ENCODE measurements at regions not wholly inside any gene's neighbourhood (a gene's known extent, or its start where the extent isn't known, plus 50 kb on each side); places are given as distances from the start of the nearest gene placed in this dataset.

DNA sequence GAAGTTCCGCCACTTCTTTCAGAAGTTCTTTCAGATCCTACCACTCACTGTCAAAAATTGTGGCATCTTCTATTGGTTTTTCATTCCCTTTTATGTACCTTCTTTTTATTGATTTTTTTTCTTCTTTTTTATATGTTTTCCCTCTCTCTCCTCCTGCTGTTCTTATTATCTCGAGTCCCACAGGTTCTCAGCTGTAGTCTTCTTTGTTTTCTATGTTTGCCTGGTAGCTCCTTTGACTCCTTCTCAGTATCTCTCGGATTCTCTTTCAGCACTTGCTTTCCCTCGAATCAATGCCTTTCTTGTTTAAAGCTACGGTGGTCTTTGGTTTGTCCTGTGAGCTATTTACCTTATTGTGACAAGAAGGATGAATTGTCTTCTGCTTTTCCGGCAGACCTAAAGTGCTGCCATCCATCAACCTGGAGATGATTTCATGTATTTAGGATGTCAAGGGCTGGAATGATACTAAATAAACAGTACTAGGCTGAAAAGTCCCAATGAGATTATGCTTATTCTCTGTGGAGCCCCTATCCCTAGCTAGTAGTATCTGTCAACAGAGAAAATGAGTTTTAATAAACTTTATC, 541.7 kb downstream of the NOVA1 start:
- H3K27ac ChIP-seq (ENCODE audit: low read depth, low read length): no peak overlapping the region

DNA sequence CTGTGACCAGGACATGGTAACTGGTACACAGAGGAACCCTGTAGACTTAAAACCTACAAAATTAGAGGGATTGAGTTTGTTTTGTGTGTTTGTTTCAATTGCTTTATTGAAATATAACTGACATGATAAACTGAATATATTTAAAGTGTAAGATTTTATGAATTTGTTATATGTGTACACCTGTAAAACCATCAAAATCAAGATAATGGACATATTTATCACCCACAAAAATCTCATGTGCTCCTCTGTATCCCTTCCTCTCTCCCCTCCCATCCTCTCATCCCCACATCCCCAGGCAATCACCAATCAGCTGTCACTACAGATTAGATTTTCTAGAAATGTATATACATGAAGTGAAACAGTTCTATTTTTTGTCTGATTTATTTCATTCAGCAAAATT, 565.5 kb downstream of the NOVA1 start:
- no peak overlapping the region for H3K23ac ChIP-seq (ENCODE audit: low read length)
- no peaks in the 10 kb centered on the region for H3K79me1 ChIP-seq (ENCODE audit: low read length)
- H3K56ac ChIP-seq (ENCODE audit: low read length): no peak overlapping the region
- peak overlapping the region; percentile 57 for H2BK15ac ChIP-seq (replicated peaks; ENCODE audit: low read depth)
- H3K18ac ChIP-seq (ENCODE audit: low read length): peak overlapping the region; percentile 97
- DNase-seq: no peak
- no peaks in the 10 kb centered on the region for H3K79me2 ChIP-seq (ENCODE audit: control insufficient read depth, insufficient read depth, low read length)
- H3K27ac ChIP-seq (ENCODE audit: low read depth, low read length): no peak overlapping the region
- H4K5ac ChIP-seq (ENCODE audit: low read length): no peak overlapping the region
- H2BK120ac ChIP-seq (ENCODE audit: low read depth, low read length): no peak overlapping the region
- H3K4me3 ChIP-seq (ENCODE audit: low read length): no peak overlapping the region
- H4K8ac ChIP-seq (ENCODE audit: low read depth, low read length): no peak overlapping the region
- no peak overlapping the region for H2AK5ac ChIP-seq (ENCODE audit: low read length)
- no peak overlapping the region for H3K9ac ChIP-seq (ENCODE audit: low read length)
- H3K27me3 ChIP-seq (ENCODE audit: insufficient read depth, low read length, poor library complexity): no peaks in the 10 kb centered on the region
- peaks cover 3% of the 10 kb centered on the region for H3K4me1 ChIP-seq (ENCODE audit: control insufficient read depth, low read depth, low read length)
- H3K36me3 ChIP-seq (ENCODE audit: control insufficient read depth, insufficient read depth, low read length): no peaks in the 10 kb centered on the region
- H3K4ac ChIP-seq (ENCODE audit: low read depth, low read length): no peak overlapping the region
- no peak overlapping the region for H3K4me2 ChIP-seq (ENCODE audit: low read length)
- H2BK5ac ChIP-seq (ENCODE audit: low read length): peak overlapping the region; percentile 72

More for the DNA sequence above, 541.7 kb downstream of the NOVA1 start:
- Histone ChIP-seq H3K79me2 (ENCODE audit: control insufficient read depth, insufficient read depth, low read length) (no peaks in the 10 kb centered on the region), H4K8ac (ENCODE audit: low read depth, low read length) (no peak overlapping the region), H3K9ac (ENCODE audit: low read length) (no peak overlapping the region), H3K18ac (ENCODE audit: low read length) (no peak overlapping the region), H3K23ac (ENCODE audit: low read length) (no peak overlapping the region), H2BK120ac (ENCODE audit: low read depth, low read length) (no peak overlapping the region), H2BK5ac (ENCODE audit: low read length) (no peak overlapping the region), H2BK15ac (replicated peaks; ENCODE audit: low read depth) (no peak overlapping the region), H2AK5ac (ENCODE audit: low read length) (no peak overlapping the region), H3K4me2 (ENCODE audit: low read length) (no peak overlapping the region), H3K27me3 (ENCODE audit: insufficient read depth, low read length, poor library complexity) (no peaks in the 10 kb centered on the region), H3K4ac (ENCODE audit: low read depth, low read length) (no peak overlapping the region), H3K4me1 (ENCODE audit: control insufficient read depth, low read depth, low read length) (no peaks in the 10 kb centered on the region), H3K56ac (ENCODE audit: low read length) (no peak overlapping the region), H3K36me3 (ENCODE audit: control insufficient read depth, insufficient read depth, low read length) (no peaks in the 10 kb centered on the region), H4K5ac (ENCODE audit: low read length) (no peak overlapping the region), H3K4me3 (ENCODE audit: low read length) (no peak overlapping the region), H3K79me1 (ENCODE audit: low read length) (no peaks in the 10 kb centered on the region)
- DNase-seq: no peak
- WGBS (ENCODE audit: extremely low coverage, insufficient coverage, low lambda C conversion rate): no CpG with 5 or more reads among the region's 6 CpGs

DNA sequence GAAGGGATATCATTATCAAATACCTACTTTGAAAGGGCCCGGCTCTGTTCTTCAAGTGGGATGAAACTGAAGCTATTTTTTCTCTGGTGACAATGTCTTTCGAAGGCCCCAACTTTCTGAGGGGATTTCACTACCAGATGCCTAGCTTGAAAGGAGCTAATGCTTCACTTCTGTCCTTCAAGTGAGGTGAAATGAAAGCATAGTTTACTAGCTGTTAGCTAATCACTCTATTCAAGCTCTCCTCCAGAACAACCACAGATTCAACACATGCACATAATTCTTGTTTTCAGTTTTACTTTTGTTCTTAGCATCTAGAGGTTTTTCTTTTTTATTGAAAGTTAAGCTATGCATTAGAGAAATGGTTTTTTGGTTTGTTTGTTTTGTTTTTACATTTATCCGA, 571.4 kb downstream of the NOVA1 start:
- no peaks in the 10 kb centered on the region for H3K27me3 ChIP-seq (ENCODE audit: insufficient read depth, low read length, poor library complexity)
- no peak overlapping the region for H4K5ac ChIP-seq (ENCODE audit: low read length)
- DNase-seq: no peak
- no peak overlapping the region for H2BK15ac ChIP-seq (replicated peaks; ENCODE audit: low read depth)
- no peak overlapping the region for H3K4me2 ChIP-seq (ENCODE audit: low read length)
- no peak overlapping the region for H3K9ac ChIP-seq (ENCODE audit: low read length)
- H3K18ac ChIP-seq (ENCODE audit: low read length): no peak overlapping the region
- H3K56ac ChIP-seq (ENCODE audit: low read length): no peak overlapping the region
- no peak overlapping the region for H2AK5ac ChIP-seq (ENCODE audit: low read length)
- no peak overlapping the region for H3K27ac ChIP-seq (ENCODE audit: low read depth, low read length)
- H2BK120ac ChIP-seq (ENCODE audit: low read depth, low read length): no peak overlapping the region
- no CpG with 5 or more reads among the region's 3 CpGs for WGBS (ENCODE audit: extremely low coverage, insufficient coverage, low lambda C conversion rate)
- H3K4me3 ChIP-seq (ENCODE audit: low read length): no peak overlapping the region
- no peaks in the 10 kb centered on the region for H3K36me3 ChIP-seq (ENCODE audit: control insufficient read depth, insufficient read depth, low read length)
- no peaks in the 10 kb centered on the region for H3K4me1 ChIP-seq (ENCODE audit: control insufficient read depth, low read depth, low read length)
- no peak overlapping the region for H3K4ac ChIP-seq (ENCODE audit: low read depth, low read length)
- H3K79me1 ChIP-seq (ENCODE audit: low read length): no peaks in the 10 kb centered on the region
- H4K8ac ChIP-seq (ENCODE audit: low read depth, low read length): peak overlapping the region; percentile 93
- no peaks in the 10 kb centered on the region for H3K79me2 ChIP-seq (ENCODE audit: control insufficient read depth, insufficient read depth, low read length)
- H2BK5ac ChIP-seq (ENCODE audit: low read length): no peak overlapping the region
- no peak overlapping the region for H3K23ac ChIP-seq (ENCODE audit: low read length)

DNA sequence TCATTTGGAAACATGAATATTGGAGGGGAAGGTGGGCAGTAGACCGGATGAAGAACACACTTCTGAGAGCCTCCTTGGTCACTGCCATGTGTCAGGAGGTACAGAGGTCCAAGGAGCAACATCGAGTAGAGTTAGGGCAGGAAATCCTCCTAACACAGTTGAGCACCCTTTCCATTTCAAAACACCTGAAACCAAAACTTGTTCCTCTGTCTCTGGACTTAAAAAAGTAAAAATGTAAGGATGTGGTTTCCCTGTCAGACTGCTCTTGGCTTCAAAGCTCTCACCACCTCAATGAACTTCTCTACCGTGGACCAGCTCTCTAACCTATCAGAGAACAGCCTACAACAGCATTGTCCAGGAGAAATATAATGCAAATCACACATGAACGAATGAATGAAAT, 573.9 kb downstream of the NOVA1 start:
- H3K18ac ChIP-seq (ENCODE audit: low read length): no peak overlapping the region
- no peak overlapping the region for H4K5ac ChIP-seq (ENCODE audit: low read length)
- no peaks in the 10 kb centered on the region for H3K79me1 ChIP-seq (ENCODE audit: low read length)
- no peaks in the 10 kb centered on the region for H3K27me3 ChIP-seq (ENCODE audit: insufficient read depth, low read length, poor library complexity)
- H3K4me1 ChIP-seq (ENCODE audit: control insufficient read depth, low read depth, low read length): no peaks in the 10 kb centered on the region
- H3K27ac ChIP-seq (ENCODE audit: low read depth, low read length): no peak overlapping the region
- H2BK15ac ChIP-seq (replicated peaks; ENCODE audit: low read depth): no peak overlapping the region
- H3K4ac ChIP-seq (ENCODE audit: low read depth, low read length): no peak overlapping the region
- no peak overlapping the region for H3K9ac ChIP-seq (ENCODE audit: low read length)
- no CpG with 5 or more reads among the region's 4 CpGs for WGBS (ENCODE audit: extremely low coverage, insufficient coverage, low lambda C conversion rate)
- no peaks in the 10 kb centered on the region for H3K79me2 ChIP-seq (ENCODE audit: control insufficient read depth, insufficient read depth, low read length)
- no peak for DNase-seq
- no peak overlapping the region for H3K56ac ChIP-seq (ENCODE audit: low read length)
- no peak overlapping the region for H3K23ac ChIP-seq (ENCODE audit: low read length)
- no peak overlapping the region for H2BK120ac ChIP-seq (ENCODE audit: low read depth, low read length)
- no peak overlapping the region for H3K4me2 ChIP-seq (ENCODE audit: low read length)
- H3K4me3 ChIP-seq (ENCODE audit: low read length): no peak overlapping the region
- no peak overlapping the region for H2BK5ac ChIP-seq (ENCODE audit: low read length)
- no peak overlapping the region for H4K8ac ChIP-seq (ENCODE audit: low read depth, low read length)
- H2AK5ac ChIP-seq (ENCODE audit: low read length): no peak overlapping the region
- no peaks in the 10 kb centered on the region for H3K36me3 ChIP-seq (ENCODE audit: control insufficient read depth, insufficient read depth, low read length)

DNA sequence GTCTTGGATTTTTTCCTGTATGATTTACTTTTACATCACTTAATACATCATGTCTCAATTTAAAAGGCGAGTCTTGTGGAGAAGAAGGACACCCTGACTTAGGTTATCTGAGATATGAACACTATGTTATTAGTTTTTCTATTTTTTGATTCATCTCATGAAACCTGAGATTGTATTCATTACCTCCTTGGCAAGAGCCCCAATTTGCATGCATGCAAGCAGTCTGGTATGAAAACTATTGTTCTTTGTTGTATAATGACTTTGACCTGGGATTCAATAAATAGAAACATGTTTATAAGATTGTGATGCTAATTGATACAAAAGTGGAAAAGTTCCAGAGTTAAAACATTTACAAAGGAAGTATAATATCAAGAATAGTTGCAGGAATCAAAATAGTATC, 576.1 kb downstream of the NOVA1 start:
- Histone ChIP-seq H3K27ac (ENCODE audit: low read depth, low read length) (no peak overlapping the region), H4K5ac (ENCODE audit: low read length) (no peak overlapping the region), H4K8ac (ENCODE audit: low read depth, low read length) (no peak overlapping the region), H3K56ac (ENCODE audit: low read length) (no peak overlapping the region), H3K79me1 (ENCODE audit: low read length) (no peaks in the 10 kb centered on the region), H2BK120ac (ENCODE audit: low read depth, low read length) (no peak overlapping the region), H3K4me1 (ENCODE audit: control insufficient read depth, low read depth, low read length) (no peaks in the 10 kb centered on the region), H3K23ac (ENCODE audit: low read length) (no peak overlapping the region), H3K4ac (ENCODE audit: low read depth, low read length) (no peak overlapping the region), H2BK5ac (ENCODE audit: low read length) (no peak overlapping the region), H3K18ac (ENCODE audit: low read length) (no peak overlapping the region), H3K4me3 (ENCODE audit: low read length) (no peak overlapping the region), H2AK5ac (ENCODE audit: low read length) (no peak overlapping the region), H3K9ac (ENCODE audit: low read length) (no peak overlapping the region), H3K79me2 (ENCODE audit: control insufficient read depth, insufficient read depth, low read length) (no peaks in the 10 kb centered on the region), H3K4me2 (ENCODE audit: low read length) (no peak overlapping the region), H3K36me3 (ENCODE audit: control insufficient read depth, insufficient read depth, low read length) (no peaks in the 10 kb centered on the region), H3K27me3 (ENCODE audit: insufficient read depth, low read length, poor library complexity) (no peaks in the 10 kb centered on the region), H2BK15ac (replicated peaks; ENCODE audit: low read depth) (no peak overlapping the region)
- no CpG with 5 or more reads among the region's 1 CpG for WGBS (ENCODE audit: extremely low coverage, insufficient coverage, low lambda C conversion rate)
- DNase-seq: no peak

DNA sequence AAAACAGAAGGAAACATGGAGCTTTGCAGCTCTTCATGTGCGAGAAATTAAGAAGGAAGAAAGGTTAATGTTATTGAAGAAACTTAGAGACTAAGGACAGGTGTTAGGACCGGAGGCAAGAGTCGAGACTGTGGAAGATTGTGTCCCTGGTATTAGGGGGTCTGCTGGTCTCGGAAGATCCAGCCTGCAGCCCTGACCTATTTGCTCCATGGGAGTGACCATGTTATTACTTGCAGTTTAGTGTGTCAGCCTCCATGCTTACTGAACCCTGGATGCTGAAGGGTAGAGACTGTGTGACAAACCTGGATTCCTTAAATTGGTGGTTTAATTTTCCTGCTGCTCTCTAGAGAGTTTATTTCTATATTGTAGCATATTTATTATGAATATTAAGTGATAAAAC, 580.6 kb downstream of the NOVA1 start:
- Histone ChIP-seq H4K5ac (ENCODE audit: low read length) (no peak overlapping the region), H3K56ac (ENCODE audit: low read length) (no peak overlapping the region), H3K79me2 (ENCODE audit: control insufficient read depth, insufficient read depth, low read length) (no peaks in the 10 kb centered on the region), H3K4me3 (ENCODE audit: low read length) (no peak overlapping the region), H3K18ac (ENCODE audit: low read length) (no peak overlapping the region), H2AK5ac (ENCODE audit: low read length) (no peak overlapping the region), H3K27me3 (ENCODE audit: insufficient read depth, low read length, poor library complexity) (no peaks in the 10 kb centered on the region), H4K8ac (ENCODE audit: low read depth, low read length) (no peak overlapping the region), H3K27ac (ENCODE audit: low read depth, low read length) (no peak overlapping the region), H3K4me1 (ENCODE audit: control insufficient read depth, low read depth, low read length) (no peaks in the 10 kb centered on the region), H3K4me2 (ENCODE audit: low read length) (no peak overlapping the region), H3K9ac (ENCODE audit: low read length) (no peak overlapping the region), H2BK120ac (ENCODE audit: low read depth, low read length) (no peak overlapping the region), H3K36me3 (ENCODE audit: control insufficient read depth, insufficient read depth, low read length) (no peaks in the 10 kb centered on the region), H3K79me1 (ENCODE audit: low read length) (no peaks in the 10 kb centered on the region), H3K23ac (ENCODE audit: low read length) (no peak overlapping the region), H3K4ac (ENCODE audit: low read depth, low read length) (no peak overlapping the region), H2BK5ac (ENCODE audit: low read length) (no peak overlapping the region), H2BK15ac (replicated peaks; ENCODE audit: low read depth) (no peak overlapping the region)
- no peak for DNase-seq
- no CpG with 5 or more reads among the region's 4 CpGs for WGBS (ENCODE audit: extremely low coverage, insufficient coverage, low lambda C conversion rate)

Measured in mesendoderm (in vitro differentiated cells).